Panc1 (cell line): ENCODE measurements at regions not wholly inside any gene's neighbourhood (a gene's known extent, or its start where the extent isn't known, plus 50 kb on each side); places are given as distances from the start of the nearest gene placed in this dataset.
A peak's percentile ranks its signal among the peaks of the same experiment; 100 is the strongest.

Experiments used
- ATAC-seq: fragments of 200-7000 bp; cut with Tn5 transposase; 2 replicates; pipeline ENCODE4 v1.9.1; 2020; ENCODE audit warnings: mild to moderate bottlenecking, moderate library complexity
- BruUV-seq: library from RNA; stranded (reverse); fragments of 400-500 nt; replicated peaks from 2 replicates; lab custom pipeline; 2021; lab: Mats Ljungman, UMichigan
- CTCF ChIA-PET: fragments of 300-600 bp; sonication (Branson Sonifier 250); formaldehyde crosslinking; loops from one replicate; lab custom pipeline; 2022; ENCODE audit warnings: antibody characterized with exemption; lab: Charles Lee
- POLR2A ChIA-PET: fragments of 300-600 bp; sonication (Branson Sonifier 250); formaldehyde crosslinking; loops from one replicate; lab custom pipeline; 2022; ENCODE audit warnings: antibody characterized with exemption; lab: Charles Lee
- DNase-seq: peaks from one replicate; pipeline ENCODE4 v3.0.0-alpha.2; 2010; ENCODE audit warnings: low read depth, low spot score
- H3K27ac ChIP-seq: 2 replicates; pipeline ENCODE4 v1.5.1; 2011; ENCODE audit warnings: mild to moderate bottlenecking, low read length, inconsistent platforms
- H3K27me3 ChIP-seq: fragments of 200-500 bp; sonication (Bioruptor generic); 2 replicates; pipeline ENCODE4 v1.6.0; 2014; ENCODE audit warnings: low read length, inconsistent platforms; ENCODE audit not compliant: control insufficient read depth, insufficient read depth
- H3K36me3 ChIP-seq: fragments of 200-500 bp; sonication (Bioruptor generic); 2 replicates; pipeline ENCODE4 v1.5.1; 2014; ENCODE audit warnings: inconsistent platforms, mild to moderate bottlenecking, low read length, moderate library complexity; ENCODE audit not compliant: control insufficient read depth, insufficient read depth
- H3K4me1 ChIP-seq: 2 replicates; pipeline ENCODE4 v1.5.1; 2011; ENCODE audit warnings: inconsistent platforms, mild to moderate bottlenecking, low read length, moderate library complexity; ENCODE audit not compliant: control insufficient read depth, insufficient read depth
- H3K4me3 ChIP-seq, 2 experiments: 2 replicates each; pipeline ENCODE4 v1.5.1; 2011 to 2012; ENCODE audit warnings: low read depth in 2 of 2, low read length in 2 of 2, mild to moderate bottlenecking in 2 of 2, inconsistent platforms in 1 of 2, moderate library complexity in 1 of 2
- H3K9me3 ChIP-seq: fragments of 200-500 bp; sonication (Bioruptor generic); 2 replicates; pipeline ENCODE4 v1.5.1; 2014; ENCODE audit warnings: low read depth, mild to moderate bottlenecking, inconsistent platforms, low read length, moderate library complexity; ENCODE audit not compliant: control insufficient read depth, insufficient read depth
- POLR2AphosphoS5 ChIP-seq: IDR thresholded peaks from 2 replicates; pipeline ENCODE4 v1.6.1; 2012; ENCODE audit warnings: mild to moderate bottlenecking, low read depth, low read length, moderate library complexity
- SIN3A ChIP-seq: IDR thresholded peaks from 2 replicates; pipeline ENCODE4 v1.6.1; 2012; ENCODE audit warnings: low read depth, mild to moderate bottlenecking, low read length, moderate library complexity, borderline replicate concordance; ENCODE audit not compliant: insufficient read depth
- TCF7L2 ChIP-seq: IDR thresholded peaks from 2 replicates; pipeline ENCODE4 v1.6.1; 2011; ENCODE audit warnings: mild to moderate bottlenecking, low read depth, low read length, inconsistent platforms
- in situ Hi-C: cut with HindIII; loops from 2 replicates; pipeline ENCODE4 v1.10.0; 2016; ENCODE audit warnings: low sequenced_read_pairs, low pct_unique_long_range_greater_than_20kb
- intact Hi-C: fragments of 100-400 bp; cut with micrococcal nuclease; formaldehyde crosslinking; loops from one replicate; pipeline ENCODE4 v1.10.0; 2022; ENCODE audit not compliant: unreplicated experiment
- TF ChIP-seq, protein P1 (sequence below): fragments of 450-650 bp; IDR thresholded peaks from 2 replicates; pipeline ENCODE4 v1.5.1; 2017; ENCODE audit warnings: mild to moderate bottlenecking
- TF ChIP-seq, protein P2 (sequence below), 2 experiments: IDR thresholded peaks; 2 replicates each; pipeline ENCODE4 v1.6.1; 2011 to 2012; ENCODE audit warnings: low read depth in 2 of 2, control low read depth in 1 of 2, low read length in 1 of 2, mild to moderate bottlenecking in 1 of 2, moderate library complexity in 1 of 2; ENCODE audit not compliant: insufficient read depth in 1 of 2

DNA sequence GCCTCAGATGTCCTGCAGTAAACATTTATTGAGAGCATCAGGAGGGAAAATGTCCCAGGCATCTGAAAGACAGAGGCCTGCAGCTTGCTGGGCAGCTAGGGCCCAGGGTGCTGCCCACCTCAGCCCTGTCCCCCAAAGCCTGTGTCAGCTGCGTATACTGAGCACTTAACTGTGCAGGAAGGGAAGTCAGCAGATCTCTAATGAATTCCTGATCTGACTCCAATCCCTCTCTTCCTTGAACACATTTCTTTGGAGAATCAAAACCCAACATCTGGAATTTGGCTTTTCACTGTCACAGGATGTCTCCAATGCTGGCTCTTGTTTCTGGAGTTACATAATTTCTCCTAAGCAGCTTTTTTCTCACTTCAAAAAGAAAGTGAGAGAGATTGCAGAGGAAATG is 364.7 kb upstream of the NFE2L3 start:
- Histone ChIP-seq H3K9me3 (no peaks in the 10 kb centered on the region), H3K4me3 (no peak overlapping the region), H3K27me3 (no peaks in the 10 kb centered on the region; the same call in 1 of the 2 replicates), H3K36me3 (no peaks in the 10 kb centered on the region), H3K4me1 (no peaks in the 10 kb centered on the region), H3K27ac (no peak overlapping the region)
- BruUV-seq: no TSS peak
- POLR2A ChIA-PET: no interaction called here
- in situ Hi-C loops (no loop called here), intact Hi-C loops (no loop called here)
- TF ChIP-seq POLR2AphosphoS5 (no peak), SIN3A (no peak), TCF7L2 (no peak)
- ATAC-seq (no peak), DNase-seq (no peak)
- CTCF ChIA-PET: no interaction called here

DNA sequence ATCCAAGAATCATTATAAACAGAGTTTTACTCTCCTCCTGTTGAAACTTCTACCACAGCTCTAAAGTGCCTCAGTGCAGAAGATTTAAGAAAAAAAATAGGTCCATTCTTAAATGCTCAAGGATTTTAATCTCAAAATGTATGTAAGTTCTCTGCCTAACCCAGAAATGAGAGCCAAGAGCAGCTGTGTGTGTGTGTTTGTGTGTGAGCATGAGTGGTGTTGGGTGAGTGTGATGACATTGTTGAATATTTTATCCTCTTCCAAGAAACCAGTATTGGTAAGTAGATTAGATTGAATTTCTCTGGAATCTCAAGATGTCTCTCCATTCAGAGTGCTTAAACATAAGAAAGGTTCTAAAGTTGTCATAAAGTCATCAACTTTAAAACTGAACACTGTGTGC is 363.6 kb upstream of the NFE2L3 start:
- Histone ChIP-seq H3K9me3 (no peaks in the 10 kb centered on the region), H3K27ac (no peak overlapping the region), H3K36me3 (no peaks in the 10 kb centered on the region), H3K27me3 (no peaks in the 10 kb centered on the region; the same call in 1 of the 2 replicates), H3K4me1 (no peaks in the 10 kb centered on the region), H3K4me3 (no peak overlapping the region)
- ChIA-PET POLR2A (no interaction called here), CTCF (no interaction called here)
- no TSS peak for BruUV-seq
- DNase-seq: no peak
- in situ Hi-C loops (no loop called here), intact Hi-C loops (no loop called here)
- no peak for ATAC-seq
- TF ChIP-seq, protein P1, sequence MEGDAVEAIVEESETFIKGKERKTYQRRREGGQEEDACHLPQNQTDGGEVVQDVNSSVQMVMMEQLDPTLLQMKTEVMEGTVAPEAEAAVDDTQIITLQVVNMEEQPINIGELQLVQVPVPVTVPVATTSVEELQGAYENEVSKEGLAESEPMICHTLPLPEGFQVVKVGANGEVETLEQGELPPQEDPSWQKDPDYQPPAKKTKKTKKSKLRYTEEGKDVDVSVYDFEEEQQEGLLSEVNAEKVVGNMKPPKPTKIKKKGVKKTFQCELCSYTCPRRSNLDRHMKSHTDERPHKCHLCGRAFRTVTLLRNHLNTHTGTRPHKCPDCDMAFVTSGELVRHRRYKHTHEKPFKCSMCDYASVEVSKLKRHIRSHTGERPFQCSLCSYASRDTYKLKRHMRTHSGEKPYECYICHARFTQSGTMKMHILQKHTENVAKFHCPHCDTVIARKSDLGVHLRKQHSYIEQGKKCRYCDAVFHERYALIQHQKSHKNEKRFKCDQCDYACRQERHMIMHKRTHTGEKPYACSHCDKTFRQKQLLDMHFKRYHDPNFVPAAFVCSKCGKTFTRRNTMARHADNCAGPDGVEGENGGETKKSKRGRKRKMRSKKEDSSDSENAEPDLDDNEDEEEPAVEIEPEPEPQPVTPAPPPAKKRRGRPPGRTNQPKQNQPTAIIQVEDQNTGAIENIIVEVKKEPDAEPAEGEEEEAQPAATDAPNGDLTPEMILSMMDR: no peak
- TF ChIP-seq, protein P2, sequence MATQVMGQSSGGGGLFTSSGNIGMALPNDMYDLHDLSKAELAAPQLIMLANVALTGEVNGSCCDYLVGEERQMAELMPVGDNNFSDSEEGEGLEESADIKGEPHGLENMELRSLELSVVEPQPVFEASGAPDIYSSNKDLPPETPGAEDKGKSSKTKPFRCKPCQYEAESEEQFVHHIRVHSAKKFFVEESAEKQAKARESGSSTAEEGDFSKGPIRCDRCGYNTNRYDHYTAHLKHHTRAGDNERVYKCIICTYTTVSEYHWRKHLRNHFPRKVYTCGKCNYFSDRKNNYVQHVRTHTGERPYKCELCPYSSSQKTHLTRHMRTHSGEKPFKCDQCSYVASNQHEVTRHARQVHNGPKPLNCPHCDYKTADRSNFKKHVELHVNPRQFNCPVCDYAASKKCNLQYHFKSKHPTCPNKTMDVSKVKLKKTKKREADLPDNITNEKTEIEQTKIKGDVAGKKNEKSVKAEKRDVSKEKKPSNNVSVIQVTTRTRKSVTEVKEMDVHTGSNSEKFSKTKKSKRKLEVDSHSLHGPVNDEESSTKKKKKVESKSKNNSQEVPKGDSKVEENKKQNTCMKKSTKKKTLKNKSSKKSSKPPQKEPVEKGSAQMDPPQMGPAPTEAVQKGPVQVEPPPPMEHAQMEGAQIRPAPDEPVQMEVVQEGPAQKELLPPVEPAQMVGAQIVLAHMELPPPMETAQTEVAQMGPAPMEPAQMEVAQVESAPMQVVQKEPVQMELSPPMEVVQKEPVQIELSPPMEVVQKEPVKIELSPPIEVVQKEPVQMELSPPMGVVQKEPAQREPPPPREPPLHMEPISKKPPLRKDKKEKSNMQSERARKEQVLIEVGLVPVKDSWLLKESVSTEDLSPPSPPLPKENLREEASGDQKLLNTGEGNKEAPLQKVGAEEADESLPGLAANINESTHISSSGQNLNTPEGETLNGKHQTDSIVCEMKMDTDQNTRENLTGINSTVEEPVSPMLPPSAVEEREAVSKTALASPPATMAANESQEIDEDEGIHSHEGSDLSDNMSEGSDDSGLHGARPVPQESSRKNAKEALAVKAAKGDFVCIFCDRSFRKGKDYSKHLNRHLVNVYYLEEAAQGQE (IDR thresholded peaks at IDR 0.05; ENCODE audit: insufficient read depth in 1 of 2, low read depth in 2 of 2, low read length in 1 of 2): no peak
- no peak for TF ChIP-seq TCF7L2
- no peak for TF ChIP-seq POLR2AphosphoS5
- no peak for TF ChIP-seq SIN3A

DNA sequence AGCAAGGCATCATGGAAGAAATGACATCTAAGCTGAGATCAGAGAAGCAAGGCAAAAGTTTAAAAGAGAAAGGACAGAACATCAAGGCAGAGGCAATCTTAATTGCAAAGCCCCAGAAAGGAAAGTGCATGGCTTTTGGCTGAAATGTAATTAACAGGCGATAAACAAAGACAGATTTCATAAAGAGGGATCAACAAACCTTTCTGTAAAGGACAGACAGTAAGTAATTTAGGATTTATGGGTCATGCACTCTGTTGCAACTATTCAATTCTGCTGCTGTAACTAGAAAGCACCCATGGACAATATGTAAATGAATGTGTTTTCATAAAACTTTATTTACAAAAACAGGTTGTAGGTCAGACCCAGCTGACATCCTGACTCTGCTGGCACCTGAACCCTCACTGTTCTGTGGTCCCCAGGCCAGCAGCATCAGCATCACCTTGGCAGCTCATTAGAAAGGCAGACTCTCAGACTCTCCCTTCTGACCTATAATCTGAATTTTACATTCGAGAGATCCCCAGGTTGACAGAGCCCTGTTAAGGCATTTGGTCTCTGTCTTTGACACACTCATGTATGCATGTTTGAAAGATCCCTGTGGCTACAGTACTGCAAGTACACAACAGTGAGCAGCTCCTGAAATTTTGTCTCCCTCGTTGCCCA is 362.9 kb upstream of the NFE2L3 start:
- CTCF ChIA-PET: no interaction called here
- POLR2A ChIA-PET: no interaction called here
- in situ Hi-C loops: no loop called here
- intact Hi-C loops: no loop called here
- Histone ChIP-seq H3K27me3 (no peaks in the 10 kb centered on the region; the same call in 1 of the 2 replicates), H3K4me1 (no peaks in the 10 kb centered on the region), H3K9me3 (no peaks in the 10 kb centered on the region), H3K4me3 (no peak overlapping the region), H3K27ac (no peak overlapping the region), H3K36me3 (no peaks in the 10 kb centered on the region)
- TF ChIP-seq, protein P1: no peak
- TF ChIP-seq, protein P2 (IDR thresholded peaks at IDR 0.05; ENCODE audit: insufficient read depth in 1 of 2, low read depth in 2 of 2, low read length in 1 of 2): no peak
- TF ChIP-seq POLR2AphosphoS5 (no peak), SIN3A (no peak), TCF7L2 (no peak)
- ATAC-seq: peak; percentile 38; the same call in 1 of the 2 replicates
- BruUV-seq: no TSS peak
- no peak for DNase-seq
